NCI-H226 (cell line): ENCODE measurements at regions not wholly inside any gene's neighbourhood (a gene's known extent, or its start where the extent isn't known, plus 50 kb on each side); places are given as distances from the start of the nearest gene placed in this dataset.
A peak's percentile ranks its signal among the peaks of the same experiment; 100 is the strongest.
"Not testable (repeated sequence)": the region's sequence is repeated elsewhere in the genome, so short reads cannot be mapped to it uniquely, and the experiment has no call there.

Experiments
- DNase-seq: peaks from one replicate; pipeline ENCODE4 v3.0.0-alpha.2; 2015

- no peak for DNase-seq
Observed at GRCh38 chr15:99464137-99464536, 101.6 kb upstream of the MEF2A start.

GRCh38 chr15:99466701-99467337, 99.0 kb upstream of the MEF2A start:
- DNase-seq = no peak

GRCh38 chr15:99467338-99467720, 98.5 kb upstream of the MEF2A start:
- DNase-seq = no peak

GRCh38 chr15:99467853-99468464, 97.8 kb upstream of the MEF2A start:
- DNase-seq = peak; percentile 40

- DNase-seq = not testable (repeated sequence)
Observed at GRCh38 chr15:99470204-99470603, 95.6 kb upstream of the MEF2A start.

GRCh38 chr15:99472416-99473145, 93.2 kb upstream of the MEF2A start:
- DNase-seq = no peak

- no peak for DNase-seq
Observed at GRCh38 chr15:99473981-99474906, 91.5 kb upstream of the MEF2A start.

- no peak for DNase-seq
Observed at GRCh38 chr15:99474909-99475753, 90.7 kb upstream of the MEF2A start.

- no peak for DNase-seq
Observed at GRCh38 chr15:99475754-99476412, 89.9 kb upstream of the MEF2A start.

- DNase-seq = peak; percentile 99
Observed at GRCh38 chr15:99476413-99477222, 89.2 kb upstream of the MEF2A start.

GRCh38 chr15:99477791-99478471, 87.9 kb upstream of the MEF2A start:
- DNase-seq = no peak

GRCh38 chr15:99478977-99479376, 86.8 kb upstream of the MEF2A start:
- DNase-seq = no peak

- no peak for DNase-seq
Observed at GRCh38 chr15:99480016-99480810, 85.6 kb upstream of the MEF2A start.

- DNase-seq = no peak
Observed at GRCh38 chr15:99481113-99481950, 84.5 kb upstream of the MEF2A start.

GRCh38 chr15:99481951-99482230, 83.9 kb upstream of the MEF2A start:
- DNase-seq = no peak

- DNase-seq = no peak
Observed at GRCh38 chr15:99482993-99483392, 82.8 kb upstream of the MEF2A start.

GRCh38 chr15:99485153-99485961, 80.4 kb upstream of the MEF2A start:
- no peak for DNase-seq

GRCh38 chr15:99485992-99486370, 79.8 kb upstream of the MEF2A start:
- no peak for DNase-seq
